GM21528 (cell line): ENCODE measurements at regions not wholly inside any gene's neighbourhood (a gene's known extent, or its start where the extent isn't known, plus 50 kb on each side); places are given as distances from the start of the nearest gene placed in this dataset.
"Not testable (repeated sequence)": the region's sequence is repeated elsewhere in the genome, so short reads cannot be mapped to it uniquely, and the experiment has no call there.

Experiments
- ATAC-seq: cut with Tn5 transposase; IDR thresholded peaks from one replicate; pipeline ENCODE4 v1.9.1; 2021; ENCODE audit warnings: mild to moderate bottlenecking, moderate library complexity; ENCODE audit not compliant: unreplicated experiment, low FRiP score

- ATAC-seq: no peak
Measured at GRCh38 chr6:115814907-115815306, 245.8 kb downstream of the FRK start.

DNA sequence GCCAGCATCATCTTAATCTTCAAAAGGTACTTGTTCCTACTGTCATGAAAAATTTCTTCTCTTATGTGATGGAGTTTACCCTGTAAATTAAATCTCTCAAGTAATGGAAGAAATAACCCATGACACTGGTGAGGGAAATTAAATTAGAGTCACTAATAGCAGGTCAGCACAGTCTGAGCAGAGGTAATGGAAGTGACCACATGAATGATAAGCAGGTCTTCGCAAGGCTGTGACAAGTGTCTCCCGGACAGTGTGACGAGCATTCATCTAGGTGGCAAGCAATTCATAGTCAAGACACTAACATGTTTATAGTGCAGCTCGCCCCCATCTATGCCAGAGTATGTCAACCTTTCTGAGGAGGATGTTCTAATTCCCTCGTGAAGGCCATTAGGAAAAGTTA, 249.2 kb downstream of the FRK start:
- no peak for ATAC-seq

- ATAC-seq: no peak
Measured at GRCh38 chr6:115798229-115798628, 262.5 kb downstream of the FRK start.

GRCh38 chr6:115796829-115797228, 263.9 kb downstream of the FRK start:
- ATAC-seq: no peak

GRCh38 chr6:115796061-115796460, 264.6 kb downstream of the FRK start:
- no peak for ATAC-seq

GRCh38 chr6:115783402-115784061, 277.2 kb downstream of the FRK start:
- no peak for ATAC-seq

GRCh38 chr6:115782612-115783011, 278.1 kb downstream of the FRK start:
- no peak for ATAC-seq

DNA sequence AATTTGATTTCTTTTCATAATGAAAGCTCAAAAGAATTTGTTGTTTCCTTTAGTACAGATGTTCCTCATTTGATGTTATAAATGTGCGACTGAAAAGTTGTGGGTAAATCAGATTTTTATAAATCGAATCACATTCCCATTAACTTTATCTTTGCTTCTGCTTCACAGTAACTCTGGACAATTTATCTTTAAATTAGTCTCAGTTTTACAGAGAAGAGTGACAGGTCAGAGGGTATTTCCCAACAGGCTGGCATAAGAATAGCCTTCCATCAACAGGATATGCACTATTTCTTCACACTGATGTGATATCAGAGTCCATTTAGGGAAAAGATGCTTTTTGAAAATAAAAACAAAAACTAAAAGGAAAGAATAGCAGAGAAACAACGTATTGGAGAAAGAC, 286.9 kb downstream of the FRK start:
- ATAC-seq: no peak

- ATAC-seq: no peak
Measured at GRCh38 chr6:115770851-115771250, 289.8 kb downstream of the FRK start.

DNA sequence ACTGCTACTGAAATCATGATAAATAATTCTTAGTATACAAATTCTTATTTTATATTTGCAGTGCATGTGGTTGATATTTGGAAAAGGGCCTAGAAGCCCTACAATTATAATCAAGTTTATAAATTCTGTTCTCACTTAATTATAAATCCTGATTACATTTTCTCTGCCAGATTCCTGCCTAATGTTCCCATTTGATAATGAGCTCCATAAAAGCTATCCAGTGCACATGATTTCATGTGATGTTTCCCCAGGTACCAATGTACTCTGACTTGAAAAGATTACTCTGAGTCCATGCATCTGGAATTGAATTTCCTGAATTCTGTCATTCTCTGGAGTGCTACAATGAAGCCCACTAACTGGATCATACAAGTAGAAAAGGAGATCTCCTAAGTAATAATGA, 292.2 kb downstream of the FRK start:
- no peak for ATAC-seq

DNA sequence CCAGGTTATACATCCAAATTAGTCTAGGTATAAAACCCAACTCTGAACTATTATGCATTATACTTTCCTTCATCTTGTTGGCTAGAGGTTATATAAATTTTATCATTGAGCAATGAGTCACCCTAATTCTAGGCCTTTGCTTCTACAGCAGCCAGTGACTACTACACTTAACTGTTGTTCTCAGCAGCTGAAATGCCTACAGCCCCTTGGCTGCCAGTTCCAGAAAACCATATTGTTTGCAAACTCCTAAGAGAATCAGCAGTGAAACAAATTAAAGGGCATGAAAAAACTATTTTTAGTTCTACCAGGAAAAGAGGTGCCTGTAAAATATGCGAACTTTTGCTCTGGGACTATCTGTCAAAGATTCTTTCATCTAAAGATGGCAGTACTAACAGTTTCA, 292.8 kb downstream of the FRK start:
- no peak for ATAC-seq

DNA sequence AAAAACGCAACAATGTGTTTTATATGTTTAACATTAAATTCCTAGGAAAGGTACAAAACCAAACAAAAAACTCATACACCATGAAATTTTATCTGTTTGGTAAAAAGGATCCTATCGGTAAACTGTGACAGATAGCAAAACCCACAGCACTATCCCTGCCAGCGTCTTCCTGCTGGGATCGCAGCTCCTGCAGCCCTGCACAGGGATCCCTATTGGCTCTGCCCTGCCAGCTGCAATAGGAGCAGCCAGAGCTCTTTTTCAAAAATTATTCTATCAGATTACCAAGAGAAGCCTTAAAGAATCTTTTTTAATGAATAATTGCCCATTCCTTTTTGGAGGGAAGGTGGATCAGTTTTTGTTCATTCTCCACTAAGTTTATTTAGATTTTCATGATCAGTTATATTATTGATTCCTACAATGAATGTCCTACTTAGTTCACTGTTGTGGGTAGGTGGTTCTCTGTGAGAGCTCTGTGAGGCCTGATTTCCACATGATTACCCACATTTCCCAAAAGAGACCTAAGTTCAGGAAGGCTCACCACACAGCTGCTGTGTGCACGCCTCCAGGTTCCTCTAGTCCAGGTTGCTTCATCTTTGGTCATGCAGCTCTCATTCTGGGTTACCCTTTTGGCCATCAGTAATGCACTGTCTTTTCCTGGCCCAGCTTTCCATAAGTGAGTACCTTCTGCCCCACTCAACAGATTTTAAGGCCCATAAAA, 293.8 kb downstream of the FRK start:
- ATAC-seq: no peak

DNA sequence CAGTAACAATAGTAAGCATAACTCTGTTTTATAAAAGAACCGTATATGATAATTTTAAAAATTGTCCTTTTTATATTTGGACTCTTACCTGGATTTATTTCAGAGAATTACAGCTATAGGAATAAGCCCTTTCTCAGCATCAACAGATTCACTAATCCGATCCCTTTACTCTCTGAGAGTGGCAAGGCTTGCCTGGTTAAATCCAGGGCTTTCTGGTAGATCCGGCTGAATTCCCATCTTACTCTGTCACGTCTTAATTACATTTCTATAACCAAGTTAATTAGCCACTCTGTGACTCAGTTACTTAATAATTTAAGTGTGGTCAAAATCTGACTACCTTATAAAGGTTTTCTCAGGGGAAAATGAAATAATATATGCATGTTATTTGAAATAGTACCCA, 294.7 kb downstream of the FRK start:
- ATAC-seq: no peak

GRCh38 chr6:115759051-115759450, 301.6 kb downstream of the FRK start:
- no peak for ATAC-seq

- ATAC-seq: no peak
Measured at GRCh38 chr6:115753446-115753845, 307.2 kb downstream of the FRK start.

DNA sequence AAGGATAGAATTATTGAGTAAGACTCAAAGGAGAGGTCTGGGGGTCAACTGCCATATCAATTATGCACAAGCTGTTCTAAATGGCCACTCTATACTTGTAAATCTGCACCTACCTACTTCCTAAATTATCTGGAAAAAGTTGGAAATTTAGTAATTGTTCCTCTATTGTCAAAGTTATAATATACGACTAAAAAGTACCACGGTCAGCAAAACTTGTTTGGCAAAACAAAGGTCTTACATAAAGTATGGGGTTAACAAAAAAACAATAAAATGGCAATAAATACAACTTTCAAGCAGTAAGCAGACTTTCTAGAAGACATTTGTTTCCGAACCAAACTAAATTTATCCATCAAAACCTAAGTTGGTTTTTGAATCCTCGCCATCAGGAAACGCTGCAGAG, 309.7 kb downstream of the FRK start:
- ATAC-seq: no peak

DNA sequence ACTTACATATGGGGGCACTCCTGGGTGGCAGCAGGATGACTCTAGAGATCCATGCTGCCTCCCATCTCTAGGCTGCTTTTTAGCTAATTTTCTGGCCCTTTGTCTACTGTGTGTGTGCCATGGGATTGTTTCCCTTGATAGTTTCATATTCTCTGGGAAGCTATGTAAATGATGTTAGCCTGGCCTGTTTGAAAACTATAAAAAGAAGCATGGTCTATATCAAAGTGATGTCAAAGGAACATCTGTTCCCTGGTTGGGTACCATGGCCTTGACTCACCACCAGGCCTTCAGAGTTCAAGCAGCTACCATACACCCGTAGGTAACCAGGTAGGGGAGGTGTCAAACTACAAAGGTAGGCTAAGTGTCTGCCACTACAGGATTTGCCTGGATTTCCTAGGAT, 310.4 kb downstream of the FRK start:
- ATAC-seq: no peak

GRCh38 chr6:115747719-115748118, 313.0 kb downstream of the FRK start:
- no peak for ATAC-seq

DNA sequence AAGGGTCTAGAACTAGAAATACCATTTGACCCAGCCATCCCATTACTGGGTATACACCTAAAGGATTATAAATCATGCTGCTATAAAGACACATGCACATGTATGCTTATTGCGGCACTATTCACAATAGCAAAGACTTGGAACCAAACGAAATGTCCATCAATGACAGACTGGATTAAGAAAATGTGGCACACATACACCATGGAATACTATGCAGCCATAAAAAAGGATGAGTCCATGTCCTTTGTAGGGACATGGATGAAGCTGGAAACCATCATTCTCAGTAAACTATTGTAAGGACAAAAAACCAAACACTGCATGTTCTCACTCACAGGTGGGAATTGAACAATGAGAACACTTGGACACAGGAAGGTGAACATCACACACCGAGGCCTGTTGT, 314.1 kb downstream of the FRK start:
- not testable (repeated sequence) for ATAC-seq

DNA sequence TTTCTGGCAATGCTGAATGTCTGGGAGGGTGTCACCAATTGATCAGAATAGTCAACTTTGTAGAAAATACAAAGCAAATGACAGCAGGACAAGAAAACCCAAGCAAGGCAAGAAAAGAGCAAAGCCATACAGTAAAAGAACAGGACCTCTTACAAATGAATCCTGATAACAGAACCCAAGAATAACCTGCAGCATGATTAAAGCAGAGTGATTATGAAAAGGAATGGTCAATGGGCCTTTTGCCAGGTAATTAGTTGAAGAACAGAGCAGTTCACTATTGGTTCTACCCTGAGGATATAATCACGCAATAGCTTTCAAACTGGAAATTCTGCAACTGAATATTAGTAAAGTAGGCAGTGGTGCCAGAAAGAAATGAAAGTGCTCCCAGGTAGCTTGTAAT, 319.8 kb downstream of the FRK start:
- no peak for ATAC-seq

GRCh38 chr6:115735610-115736009, 325.1 kb downstream of the FRK start:
- ATAC-seq: no peak

DNA sequence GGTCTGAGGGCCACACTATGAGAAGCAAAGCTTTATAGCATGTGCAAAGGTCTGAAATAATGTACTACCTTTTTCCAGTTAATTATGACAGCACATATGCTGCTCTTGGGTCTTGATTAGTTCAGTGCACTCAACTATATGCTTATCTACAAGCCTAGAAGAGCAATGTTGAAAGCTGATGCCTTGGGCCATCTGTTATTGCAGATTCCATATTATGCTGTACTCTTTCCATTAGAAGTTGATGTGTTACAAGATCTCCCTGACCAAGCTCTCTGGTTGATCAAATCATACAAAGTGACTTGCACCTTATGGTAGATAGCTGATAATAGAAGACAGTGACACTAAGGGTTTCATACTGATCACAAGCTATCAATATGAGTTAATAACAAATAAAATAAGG, 327.3 kb downstream of the FRK start:
- no peak for ATAC-seq
